T-cell (primary cell): ENCODE measurements at regions not wholly inside any gene's neighbourhood (a gene's known extent, or its start where the extent isn't known, plus 50 kb on each side); places are given as distances from the start of the nearest gene placed in this dataset.

ENCODE experiments used
- ATAC-seq, 4 experiments: fragments of 200-7000 bp in 3 of 4; fragments of 150-1000 bp in 1 of 4; cut with Tn5 transposase; replicated peaks in 1 of 4; 1 replicate in 3 of 4; 2 replicates in 1 of 4; pipeline ENCODE4 v1.10.0; 2021; ENCODE audit warnings: moderate library complexity in 3 of 4, mild to moderate bottlenecking in 2 of 4, moderate number of reproducible peaks in 1 of 4
- CTCF ChIA-PET, 2 donors: fragments of 300-600 bp; sonication (Branson Sonifier 250); formaldehyde crosslinking; loops; one replicate each; lab custom pipeline; 2022; ENCODE audit warnings: antibody characterized with exemption in 2 of 2; lab: Charles Lee
- POLR2A ChIA-PET, 2 donors: fragments of 300-600 bp; sonication (Branson Sonifier 250); formaldehyde crosslinking; loops; one replicate each; lab custom pipeline; 2022; ENCODE audit warnings: antibody characterized with exemption in 2 of 2; lab: Charles Lee
- DNase-seq, 35 experiments: peaks; one replicate each; pipeline versions ENCODE4 v3.0.0 to v3.0.0-alpha.2; 2013 to 2023
- H3K27ac ChIP-seq: one replicate; pipeline ENCODE4 v1.5.1; 2013; ENCODE audit warnings: low read length
- H3K27me3 ChIP-seq, 2 experiments: replicated peaks in 1 of 2; 1 replicate in 1 of 2; 2 replicates in 1 of 2; pipeline versions ENCODE4 v1.6.1 to v1.7.0; 2013; ENCODE audit warnings: low read length in 1 of 2, mixed read lengths in 1 of 2; ENCODE audit not compliant: control insufficient read depth in 2 of 2, insufficient read depth in 2 of 2; ENCODE audit errors: extremely low read depth in 1 of 2
- H3K36me3 ChIP-seq, 2 donors: 1 replicate in 1 of 2; 2 replicates in 1 of 2; pipeline versions ENCODE4 v1.6.1 to v1.7.0; 2013; ENCODE audit warnings: low read length in 1 of 2; ENCODE audit not compliant: control insufficient read depth in 2 of 2, insufficient read depth in 1 of 2; ENCODE audit errors: extremely low read depth in 1 of 2
- H3K4me1 ChIP-seq, 2 experiments: 1 replicate in 1 of 2; 2 replicates in 1 of 2; pipeline versions ENCODE4 v1.6.1 to v1.7.0; 2013; ENCODE audit warnings: low read length in 2 of 2, mixed read lengths in 1 of 2; ENCODE audit not compliant: insufficient read depth in 2 of 2, control insufficient read depth in 1 of 2; ENCODE audit errors: extremely low read depth in 1 of 2
- H3K4me3 ChIP-seq, 2 donors: 1 replicate in 1 of 2; 2 replicates in 1 of 2; pipeline versions ENCODE4 v1.5.1 to v1.7.0; 2013; ENCODE audit warnings: mild to moderate bottlenecking in 2 of 2, low read length in 1 of 2, moderate library complexity in 1 of 2; ENCODE audit not compliant: control insufficient read depth in 1 of 2; ENCODE audit errors: extremely low read depth in 1 of 2
- H3K9me3 ChIP-seq: 2 replicates; pipeline ENCODE4 v1.7.0; 2013
- H3K27ac Mint-ChIP-seq, 2 donors: one replicate each; pipeline ENCODE4 v1.8.0; 2020 to 2021; ENCODE audit warnings: mild to moderate bottlenecking in 2 of 2, mixed read lengths in 2 of 2
- H3K27me3 Mint-ChIP-seq, 2 donors: one replicate each; pipeline ENCODE4 v1.8.0; 2021 to 2022; ENCODE audit warnings: mixed read lengths in 2 of 2
- H3K36me3 Mint-ChIP-seq: one replicate; pipeline ENCODE4 v1.8.0; 2021; ENCODE audit warnings: mixed read lengths
- H3K4me1 Mint-ChIP-seq, 3 donors: one replicate each; pipeline ENCODE4 v1.8.0; 2020 to 2022; ENCODE audit warnings: mixed read lengths in 3 of 3, mild to moderate bottlenecking in 1 of 3
- H3K4me3 Mint-ChIP-seq, 3 donors: one replicate each; pipeline ENCODE4 v1.8.0; 2020 to 2022; ENCODE audit warnings: mild to moderate bottlenecking in 3 of 3, mixed read lengths in 3 of 3, moderate library complexity in 3 of 3
- H3K9me3 Mint-ChIP-seq, 3 donors: one replicate each; pipeline ENCODE4 v1.8.0; 2020 to 2022; ENCODE audit warnings: mixed read lengths in 3 of 3
- WGBS: methylation state at CpG from one replicate; pipeline ENCODE4 v1.1.5; 2013; ENCODE audit warnings: missing lambda C conversion rate; ENCODE audit not compliant: insufficient coverage; 5-methylcytosine and 5-hydroxymethylcytosine counted together

- H3K4me3 ChIP-seq = no peak overlapping the region
- CTCF ChIA-PET = no interaction called here
- Mint-ChIP-seq H3K27ac (no peak overlapping the region), H3K36me3 (no peaks in the 10 kb centered on the region), H3K9me3 (peaks cover 4 to 5% (median 4%) of the 10 kb centered on the region in 3 donors), H3K27me3 (no peaks in the 10 kb centered on the region), H3K4me1 (no peaks in the 10 kb centered on the region), H3K4me3 (no peak overlapping the region)
- no peak for DNase-seq
- ATAC-seq = no peak
- no peaks in the 10 kb centered on the region for H3K27me3 ChIP-seq
- no peaks in the 10 kb centered on the region for H3K4me1 ChIP-seq
- no peak overlapping the region for H3K27ac ChIP-seq
- no peaks in the 10 kb centered on the region for H3K36me3 ChIP-seq
- no peaks in the 10 kb centered on the region for H3K9me3 ChIP-seq
- 73% methylated on average over 3 of the region's 7 CpGs for WGBS
- POLR2A ChIA-PET = no interaction called here
Observed at GRCh38 chr5:93193431-93194347, 387.3 kb downstream of the NR2F1-AS1 start.

DNA sequence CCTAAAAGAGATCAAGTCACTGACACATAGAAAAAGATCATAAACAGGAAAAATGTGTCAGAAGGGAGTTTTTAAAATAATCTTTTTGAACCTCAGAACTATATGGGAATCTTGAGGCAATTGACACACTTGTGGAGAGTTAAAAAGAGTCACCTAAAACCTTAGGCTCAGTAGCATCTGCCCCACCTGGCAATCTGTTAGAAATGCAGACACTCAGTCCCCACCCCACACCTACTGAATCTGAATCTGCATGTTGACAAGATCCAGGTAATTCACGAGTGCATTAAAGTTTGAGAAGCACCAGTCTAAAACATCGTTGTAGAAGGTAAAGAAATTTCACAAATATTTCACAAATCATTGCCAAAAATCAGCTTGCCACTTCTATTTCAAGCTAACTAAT, 388.3 kb downstream of the NR2F1-AS1 start:
- no peaks in the 10 kb centered on the region for H3K36me3 Mint-ChIP-seq
- no peak overlapping the region for H3K4me3 Mint-ChIP-seq
- no peak for ATAC-seq
- no peaks in the 10 kb centered on the region for H3K9me3 ChIP-seq
- H3K4me1 Mint-ChIP-seq = no peaks in the 10 kb centered on the region
- H3K4me3 ChIP-seq = no peak overlapping the region
- ChIA-PET POLR2A (no interaction called here), CTCF (no interaction called here)
- no peak overlapping the region for H3K27ac Mint-ChIP-seq
- H3K9me3 Mint-ChIP-seq = peaks cover 4 to 6% (median 5%) of the 10 kb centered on the region in 3 donors
- no CpG with 5 or more reads among the region's 2 CpGs for WGBS
- no peaks in the 10 kb centered on the region for H3K27me3 Mint-ChIP-seq
- no peak for DNase-seq
- H3K27me3 ChIP-seq = no peaks in the 10 kb centered on the region
- no peak overlapping the region for H3K27ac ChIP-seq
- no peaks in the 10 kb centered on the region for H3K36me3 ChIP-seq
- H3K4me1 ChIP-seq = no peaks in the 10 kb centered on the region

DNA sequence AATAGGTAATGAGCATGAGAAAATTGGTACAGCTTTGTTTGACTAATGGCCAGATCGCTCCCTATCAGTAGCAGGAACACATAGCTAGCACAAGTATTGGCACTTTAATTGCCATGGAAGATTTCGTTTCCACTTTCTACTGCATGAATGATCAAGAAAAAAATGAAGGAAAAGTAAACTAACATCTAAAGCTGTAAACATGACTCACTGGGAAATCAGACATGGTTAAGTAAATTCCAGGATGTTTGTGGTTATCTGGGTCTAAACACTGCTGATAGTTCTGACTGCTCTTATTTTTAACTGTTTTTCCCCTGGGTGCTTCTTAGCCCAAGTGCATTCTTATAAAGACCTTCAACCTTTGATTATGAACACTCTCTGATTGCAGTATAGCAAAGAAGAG, 388.9 kb downstream of the NR2F1-AS1 start:
- H3K36me3 ChIP-seq = no peaks in the 10 kb centered on the region
- POLR2A ChIA-PET = no interaction called here
- no peaks in the 10 kb centered on the region for H3K27me3 ChIP-seq
- no CpG with 5 or more reads among the region's 2 CpGs for WGBS
- Mint-ChIP-seq H3K27me3 (no peaks in the 10 kb centered on the region), H3K4me3 (no peak overlapping the region), H3K9me3 (peaks cover 4 to 8% (median 5%) of the 10 kb centered on the region in 3 donors), H3K27ac (no peak overlapping the region), H3K4me1 (no peaks in the 10 kb centered on the region), H3K36me3 (no peaks in the 10 kb centered on the region)
- DNase-seq = no peak
- H3K9me3 ChIP-seq = no peaks in the 10 kb centered on the region
- no peak overlapping the region for H3K27ac ChIP-seq
- no peak for ATAC-seq
- H3K4me3 ChIP-seq = no peak overlapping the region
- no peaks in the 10 kb centered on the region for H3K4me1 ChIP-seq
- CTCF ChIA-PET = no interaction called here

DNA sequence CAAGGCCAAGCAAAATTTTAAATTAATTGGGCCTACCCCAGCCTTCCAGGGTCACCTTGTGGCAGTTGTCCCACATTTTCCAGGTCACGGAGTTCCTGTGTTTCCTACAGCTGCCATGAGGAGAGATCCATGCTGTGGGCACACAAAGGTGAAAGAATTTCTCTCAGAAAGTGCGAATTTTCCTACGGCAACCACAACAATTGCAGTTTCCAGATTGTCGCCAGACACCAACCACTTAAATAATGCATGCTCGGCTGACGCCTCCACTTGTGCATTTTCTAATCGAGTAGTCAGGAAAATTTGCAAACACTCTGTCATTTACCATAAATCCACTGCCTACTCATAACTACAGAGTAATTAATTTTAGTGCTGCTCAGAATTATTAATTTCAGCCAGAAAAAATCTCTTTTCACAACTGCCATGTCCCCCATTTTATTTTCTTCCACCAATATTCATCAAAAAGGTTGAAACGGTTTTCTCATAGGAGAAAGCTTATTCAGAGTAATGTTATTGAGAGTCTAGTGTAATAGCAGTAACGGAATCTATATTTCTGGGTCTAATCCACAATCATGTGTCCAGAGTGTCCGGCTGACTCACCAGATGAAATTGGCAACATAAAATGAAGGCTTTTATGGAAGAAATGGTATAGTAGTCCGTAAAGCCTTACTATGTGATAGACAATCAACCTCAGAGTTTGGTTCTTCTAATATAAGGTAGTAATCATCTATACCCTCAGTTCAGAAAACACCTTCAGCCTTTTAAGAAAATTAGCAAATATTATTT, 389.8 kb downstream of the NR2F1-AS1 start:
- ChIA-PET POLR2A (no interaction called here), CTCF (no interaction called here)
- Histone ChIP-seq H3K4me1 (no peaks in the 10 kb centered on the region), H3K9me3 (no peaks in the 10 kb centered on the region), H3K4me3 (no peak overlapping the region), H3K36me3 (no peaks in the 10 kb centered on the region), H3K27ac (no peak overlapping the region), H3K27me3 (no peaks in the 10 kb centered on the region)
- DNase-seq (no peak), ATAC-seq (no peak)
- Mint-ChIP-seq H3K27me3 (no peaks in the 10 kb centered on the region), H3K4me1 (no peaks in the 10 kb centered on the region), H3K27ac (no peak overlapping the region), H3K4me3 (no peak overlapping the region), H3K9me3 (peaks cover 3 to 8% (median 4%) of the 10 kb centered on the region in 3 donors), H3K36me3 (no peaks in the 10 kb centered on the region)
- WGBS = 83% methylated on average over 7 of the region's 11 CpGs

GRCh38 chr5:93189707-93190120, 391.3 kb downstream of the NR2F1-AS1 start:
- ATAC-seq = no peak
- Mint-ChIP-seq H3K36me3 (no peaks in the 10 kb centered on the region), H3K27ac (no peak overlapping the region)

DNA sequence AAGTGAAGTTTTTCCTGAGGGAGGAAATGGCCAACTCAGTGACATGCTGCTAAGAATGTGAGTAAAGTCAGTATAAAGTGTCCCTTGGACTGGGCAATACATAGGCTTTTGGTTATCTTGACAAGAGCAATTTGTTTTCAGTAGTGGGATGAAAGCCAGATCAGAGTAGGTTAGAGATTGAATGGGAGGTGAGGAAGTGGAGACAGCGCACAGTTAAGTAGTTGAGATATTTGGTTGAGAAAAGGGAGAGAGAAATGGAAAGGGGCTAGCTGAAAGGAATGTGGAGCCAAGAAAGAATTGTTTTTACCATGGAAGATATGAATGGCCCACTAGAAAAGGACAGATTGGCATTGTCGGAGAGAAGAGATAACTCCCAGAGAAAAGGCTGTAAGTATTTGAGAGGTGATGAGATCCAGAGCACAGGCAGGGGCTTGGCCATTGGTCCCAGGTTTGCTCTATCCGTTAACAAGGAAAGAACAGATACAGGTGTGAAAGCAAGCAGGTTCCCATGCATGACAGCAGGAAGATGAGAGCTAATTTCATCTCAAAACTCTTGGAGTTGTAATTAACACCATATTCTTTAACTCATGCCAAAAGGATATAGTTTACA, 392.0 kb downstream of the NR2F1-AS1 start:
- no peaks in the 10 kb centered on the region for H3K9me3 ChIP-seq
- Mint-ChIP-seq H3K9me3 (peaks cover 3 to 8% (median 4%) of the 10 kb centered on the region in 3 donors), H3K27me3 (no peaks in the 10 kb centered on the region), H3K36me3 (no peaks in the 10 kb centered on the region), H3K27ac (no peak overlapping the region), H3K4me1 (no peaks in the 10 kb centered on the region), H3K4me3 (no peak overlapping the region)
- CTCF ChIA-PET = no interaction called here
- ATAC-seq (no peak), DNase-seq (no peak)
- H3K36me3 ChIP-seq = no peaks in the 10 kb centered on the region
- WGBS = 83% methylated on average over 2 of the region's 3 CpGs
- POLR2A ChIA-PET = no interaction called here
- no peak overlapping the region for H3K27ac ChIP-seq
- H3K4me3 ChIP-seq = no peak overlapping the region
- H3K27me3 ChIP-seq = no peaks in the 10 kb centered on the region
- no peaks in the 10 kb centered on the region for H3K4me1 ChIP-seq

More at GRCh38 chr5:93189707-93190120, 391.3 kb downstream of the NR2F1-AS1 start:
- no peaks in the 10 kb centered on the region for H3K9me3 ChIP-seq
- POLR2A ChIA-PET = no interaction called here
- H3K4me1 ChIP-seq = no peaks in the 10 kb centered on the region
- Mint-ChIP-seq H3K27me3 (no peaks in the 10 kb centered on the region), H3K4me1 (no peaks in the 10 kb centered on the region), H3K4me3 (no peak overlapping the region), H3K9me3 (peaks cover 3 to 8% (median 4%) of the 10 kb centered on the region in 3 donors)
- H3K27ac ChIP-seq = no peak overlapping the region
- CTCF ChIA-PET = no interaction called here
- no peak for DNase-seq
- no peaks in the 10 kb centered on the region for H3K27me3 ChIP-seq
- no CpG with 5 or more reads among the region's 2 CpGs for WGBS
- no peak overlapping the region for H3K4me3 ChIP-seq
- no peaks in the 10 kb centered on the region for H3K36me3 ChIP-seq
